BE2C (cell line): ENCODE measurements at regions not wholly inside any gene's neighbourhood (a gene's known extent, or its start where the extent isn't known, plus 50 kb on each side); places are given as distances from the start of the nearest gene placed in this dataset.

Experiments used
- DNase-seq: peaks from one replicate; pipeline ENCODE4 v3.0.0-alpha.2; 2020
- H3K27me3 ChIP-seq: fragments of 250-450 bp; sonication (Bioruptor Pico); 2 replicates; pipeline ENCODE4 v1.5.1; 2020; ENCODE audit warnings: mild to moderate bottlenecking
- H3K36me3 ChIP-seq: fragments of 250-450 bp; sonication (Bioruptor Pico); 2 replicates; pipeline ENCODE4 v1.5.1; 2020; ENCODE audit warnings: mild to moderate bottlenecking
- H3K4me1 ChIP-seq: fragments of 250-450 bp; sonication (Bioruptor Pico); 2 replicates; pipeline ENCODE4 v1.5.1; 2020
- H3K4me3 ChIP-seq: 2 replicates; pipeline ENCODE4 v1.5.1; 2011; ENCODE audit warnings: low read depth, low read length
- H3K9me3 ChIP-seq: fragments of 250-450 bp; sonication (Bioruptor Pico); 2 replicates; pipeline ENCODE4 v1.5.1; 2020
- TF ChIP-seq, protein P1 (sequence below): IDR thresholded peaks from 2 replicates; pipeline ENCODE4 v1.5.1; 2012; ENCODE audit warnings: mild to moderate bottlenecking, low read depth, low read length

DNA sequence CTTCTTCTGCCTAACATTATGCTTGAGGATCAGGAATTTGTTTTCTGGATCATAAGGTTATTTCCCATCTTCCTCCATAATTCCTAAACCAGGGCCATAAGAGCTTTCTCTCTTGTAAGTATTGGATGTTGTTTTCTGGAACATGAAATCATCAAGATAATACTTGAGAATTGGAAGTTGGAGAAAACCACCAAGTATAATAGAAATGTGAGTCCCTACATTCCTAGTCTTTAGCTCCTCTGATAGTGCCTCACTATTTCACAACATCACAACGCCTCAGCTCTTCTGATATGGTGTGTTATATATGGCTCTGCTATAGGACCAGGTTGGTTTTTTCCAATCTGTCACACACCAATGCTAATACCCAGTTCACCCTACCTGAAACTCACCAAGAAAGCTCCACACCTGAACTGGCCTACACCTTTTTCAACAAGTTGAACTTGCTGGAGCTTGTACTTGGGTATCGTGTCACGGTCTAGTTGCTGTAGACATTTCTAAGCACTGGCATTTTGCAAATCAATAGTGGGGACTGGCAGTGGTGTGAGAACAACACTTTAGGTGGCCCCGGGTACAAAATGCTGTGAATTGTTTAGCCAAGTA, 141.1 kb downstream of the ACTBL2 start:
- H3K9me3 ChIP-seq: no peaks in the 10 kb centered on the region
- H3K36me3 ChIP-seq: no peaks in the 10 kb centered on the region
- H3K4me3 ChIP-seq: no peak overlapping the region
- no peaks in the 10 kb centered on the region for H3K27me3 ChIP-seq
- DNase-seq: no peak
- H3K4me1 ChIP-seq: no peaks in the 10 kb centered on the region
- TF ChIP-seq, protein P1, sequence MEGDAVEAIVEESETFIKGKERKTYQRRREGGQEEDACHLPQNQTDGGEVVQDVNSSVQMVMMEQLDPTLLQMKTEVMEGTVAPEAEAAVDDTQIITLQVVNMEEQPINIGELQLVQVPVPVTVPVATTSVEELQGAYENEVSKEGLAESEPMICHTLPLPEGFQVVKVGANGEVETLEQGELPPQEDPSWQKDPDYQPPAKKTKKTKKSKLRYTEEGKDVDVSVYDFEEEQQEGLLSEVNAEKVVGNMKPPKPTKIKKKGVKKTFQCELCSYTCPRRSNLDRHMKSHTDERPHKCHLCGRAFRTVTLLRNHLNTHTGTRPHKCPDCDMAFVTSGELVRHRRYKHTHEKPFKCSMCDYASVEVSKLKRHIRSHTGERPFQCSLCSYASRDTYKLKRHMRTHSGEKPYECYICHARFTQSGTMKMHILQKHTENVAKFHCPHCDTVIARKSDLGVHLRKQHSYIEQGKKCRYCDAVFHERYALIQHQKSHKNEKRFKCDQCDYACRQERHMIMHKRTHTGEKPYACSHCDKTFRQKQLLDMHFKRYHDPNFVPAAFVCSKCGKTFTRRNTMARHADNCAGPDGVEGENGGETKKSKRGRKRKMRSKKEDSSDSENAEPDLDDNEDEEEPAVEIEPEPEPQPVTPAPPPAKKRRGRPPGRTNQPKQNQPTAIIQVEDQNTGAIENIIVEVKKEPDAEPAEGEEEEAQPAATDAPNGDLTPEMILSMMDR: no peak

GRCh38 chr5:57340681-57341080, 141.9 kb downstream of the ACTBL2 start:
- Histone ChIP-seq H3K4me3 (no peak overlapping the region), H3K36me3 (no peaks in the 10 kb centered on the region), H3K4me1 (no peaks in the 10 kb centered on the region), H3K9me3 (no peaks in the 10 kb centered on the region), H3K27me3 (no peaks in the 10 kb centered on the region)
- no peak for DNase-seq
- TF ChIP-seq, protein P1: no peak

GRCh38 chr5:57339521-57339920, 143.1 kb downstream of the ACTBL2 start:
- Histone ChIP-seq H3K27me3 (no peaks in the 10 kb centered on the region), H3K36me3 (no peaks in the 10 kb centered on the region), H3K9me3 (no peaks in the 10 kb centered on the region), H3K4me3 (no peak overlapping the region), H3K4me1 (no peaks in the 10 kb centered on the region)
- TF ChIP-seq, protein P1: no peak
- DNase-seq: no peak

DNA sequence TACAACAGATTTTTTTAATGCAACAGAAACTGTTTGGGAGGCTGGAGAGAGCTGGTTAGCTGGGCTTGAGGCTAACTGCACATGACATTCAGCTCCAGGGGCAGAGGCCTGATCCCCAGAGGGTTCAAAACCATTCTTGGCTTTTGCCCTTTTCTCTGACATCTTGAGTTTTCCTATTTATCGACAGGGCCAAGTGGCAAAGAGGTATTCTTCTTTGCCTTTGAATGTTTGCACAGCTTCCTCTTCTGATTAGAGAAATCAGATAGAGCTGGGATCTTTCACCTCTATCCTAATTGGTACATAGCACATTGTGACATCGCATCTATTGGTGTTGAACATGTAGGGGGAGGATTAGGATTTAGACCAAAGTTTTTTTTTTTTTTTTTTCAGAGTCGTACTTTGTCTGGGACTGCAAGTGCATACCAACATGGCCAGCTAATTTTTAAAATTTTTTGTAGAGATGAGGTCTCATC, 143.7 kb downstream of the ACTBL2 start:
- H3K27me3 ChIP-seq: no peaks in the 10 kb centered on the region

GRCh38 chr5:57338068-57338867, 144.3 kb downstream of the ACTBL2 start:
- H3K4me3 ChIP-seq: no peak overlapping the region
- H3K27me3 ChIP-seq: no peaks in the 10 kb centered on the region
- peak; percentile 37 for DNase-seq
- no peaks in the 10 kb centered on the region for H3K4me1 ChIP-seq
- H3K36me3 ChIP-seq: no peaks in the 10 kb centered on the region
- H3K9me3 ChIP-seq: no peaks in the 10 kb centered on the region
- TF ChIP-seq, protein P1: peak; percentile 85

More for the DNA sequence above, 143.7 kb downstream of the ACTBL2 start:
- H3K4me3 ChIP-seq: no peak overlapping the region
- no peaks in the 10 kb centered on the region for H3K36me3 ChIP-seq
- TF ChIP-seq, protein P1: no peak
- H3K4me1 ChIP-seq: no peaks in the 10 kb centered on the region
- no peaks in the 10 kb centered on the region for H3K9me3 ChIP-seq
- no peak for DNase-seq
